Activated naive CD8-positive, alpha-beta T cell (primary cell): ENCODE measurements at regions not wholly inside any gene's neighbourhood (a gene's known extent, or its start where the extent isn't known, plus 50 kb on each side); places are given as distances from the start of the nearest gene placed in this dataset.
A peak's percentile ranks its signal among the peaks of the same experiment; 100 is the strongest.
"Not testable (repeated sequence)": the region's sequence is repeated elsewhere in the genome, so short reads cannot be mapped to it uniquely, and the experiment has no call there.

Experiments
- H3K27ac Mint-ChIP-seq: one replicate; pipeline ENCODE4 v1.8.0; 2021; ENCODE audit warnings: mixed read lengths
- H3K27me3 Mint-ChIP-seq: one replicate; pipeline ENCODE4 v1.8.0; 2021; ENCODE audit warnings: mixed read lengths
- H3K36me3 Mint-ChIP-seq: one replicate; pipeline ENCODE4 v1.8.0; 2021; ENCODE audit warnings: mixed read lengths
- H3K4me1 Mint-ChIP-seq: one replicate; pipeline ENCODE4 v1.8.0; 2021; ENCODE audit warnings: low read depth, mixed read lengths
- H3K4me3 Mint-ChIP-seq: one replicate; pipeline ENCODE4 v1.8.0; 2021; ENCODE audit warnings: mild to moderate bottlenecking, mixed read lengths
- H3K9me3 Mint-ChIP-seq: one replicate; pipeline ENCODE4 v1.8.0; 2021; ENCODE audit warnings: low read depth, mixed read lengths

GRCh38 chr21:25459993-25460392 lies 147.3 kb downstream of the MRPL39 start:
- peaks cover 80% of the 10 kb centered on the region for H3K4me1 Mint-ChIP-seq

GRCh38 chr21:25459365-25459764 lies 147.9 kb downstream of the MRPL39 start:
- Mint-ChIP-seq H3K36me3 (peaks cover 9% of the 10 kb centered on the region), H3K27ac (peak overlapping the region; percentile 99), H3K4me3 (peak overlapping the region; percentile 79), H3K9me3 (peaks cover 9% of the 10 kb centered on the region), H3K4me1 (peaks cover 80% of the 10 kb centered on the region), H3K27me3 (no peaks in the 10 kb centered on the region)

More at GRCh38 chr21:25459993-25460392, 147.3 kb downstream of the MRPL39 start:
- peaks cover 11% of the 10 kb centered on the region for H3K36me3 Mint-ChIP-seq
- H3K9me3 Mint-ChIP-seq = peaks cover 7% of the 10 kb centered on the region
- H3K27ac Mint-ChIP-seq = peak overlapping the region; percentile 99
- H3K27me3 Mint-ChIP-seq = no peaks in the 10 kb centered on the region
- peak overlapping the region; percentile 79 for H3K4me3 Mint-ChIP-seq

GRCh38 chr21:25458484-25458883 lies 148.8 kb downstream of the MRPL39 start:
- peaks cover 12% of the 10 kb centered on the region for H3K36me3 Mint-ChIP-seq
- peaks cover 80% of the 10 kb centered on the region for H3K4me1 Mint-ChIP-seq
- no peaks in the 10 kb centered on the region for H3K27me3 Mint-ChIP-seq
- H3K9me3 Mint-ChIP-seq = peaks cover 13% of the 10 kb centered on the region
- H3K27ac Mint-ChIP-seq = peak overlapping the region; percentile 99
- peak overlapping the region; percentile 66 for H3K4me3 Mint-ChIP-seq

GRCh38 chr21:25457946-25458345 lies 149.3 kb downstream of the MRPL39 start:
- Mint-ChIP-seq H3K4me1 (peaks cover 80% of the 10 kb centered on the region), H3K4me3 (no peak overlapping the region), H3K27ac (peak overlapping the region; percentile 90), H3K36me3 (peaks cover 11% of the 10 kb centered on the region), H3K27me3 (no peaks in the 10 kb centered on the region), H3K9me3 (peaks cover 13% of the 10 kb centered on the region)

GRCh38 chr21:25457411-25457810 lies 149.9 kb downstream of the MRPL39 start:
- peak overlapping the region; percentile 96 for H3K27ac Mint-ChIP-seq
- H3K9me3 Mint-ChIP-seq = peaks cover 10% of the 10 kb centered on the region
- no peaks in the 10 kb centered on the region for H3K27me3 Mint-ChIP-seq
- H3K4me3 Mint-ChIP-seq = peak overlapping the region; percentile 82
- peaks cover 76% of the 10 kb centered on the region for H3K4me1 Mint-ChIP-seq
- H3K36me3 Mint-ChIP-seq = peaks cover 11% of the 10 kb centered on the region

GRCh38 chr21:25456672-25457071 lies 150.6 kb downstream of the MRPL39 start:
- Mint-ChIP-seq H3K27me3 (no peaks in the 10 kb centered on the region), H3K9me3 (peaks cover 9% of the 10 kb centered on the region), H3K36me3 (peaks cover 11% of the 10 kb centered on the region), H3K27ac (peak overlapping the region; percentile 99), H3K4me1 (peaks cover 75% of the 10 kb centered on the region), H3K4me3 (peak overlapping the region; percentile 82)

GRCh38 chr21:25453524-25453923 lies 153.8 kb downstream of the MRPL39 start:
- Mint-ChIP-seq H3K4me3 (no peak overlapping the region), H3K27ac (peak overlapping the region; percentile 99), H3K4me1 (peaks cover 61% of the 10 kb centered on the region), H3K36me3 (peaks cover 17% of the 10 kb centered on the region), H3K27me3 (no peaks in the 10 kb centered on the region), H3K9me3 (peaks cover 6% of the 10 kb centered on the region)

GRCh38 chr21:25449950-25450349 lies 157.3 kb downstream of the MRPL39 start:
- H3K36me3 Mint-ChIP-seq = peaks cover 17% of the 10 kb centered on the region

GRCh38 chr21:25441835-25442234 lies 165.4 kb downstream of the MRPL39 start:
- Mint-ChIP-seq H3K4me1 (peaks cover 2% of the 10 kb centered on the region), H3K9me3 (no peaks in the 10 kb centered on the region), H3K27ac (no peak overlapping the region), H3K27me3 (no peaks in the 10 kb centered on the region), H3K4me3 (no peak overlapping the region), H3K36me3 (no peaks in the 10 kb centered on the region)

More at GRCh38 chr21:25449950-25450349, 157.3 kb downstream of the MRPL39 start:
- peaks cover 38% of the 10 kb centered on the region for H3K4me1 Mint-ChIP-seq
- H3K4me3 Mint-ChIP-seq = no peak overlapping the region
- peaks cover 6% of the 10 kb centered on the region for H3K9me3 Mint-ChIP-seq
- H3K27ac Mint-ChIP-seq = no peak overlapping the region
- no peaks in the 10 kb centered on the region for H3K27me3 Mint-ChIP-seq

- not testable (repeated sequence) for H3K27me3 Mint-ChIP-seq, H3K4me1 Mint-ChIP-seq, H3K36me3 Mint-ChIP-seq, H3K9me3 Mint-ChIP-seq, H3K27ac Mint-ChIP-seq, H3K4me3 Mint-ChIP-seq
Measured at GRCh38 chr21:25437465-25437864, 169.8 kb downstream of the MRPL39 start.

- peaks cover 54% of the 10 kb centered on the region for H3K4me1 Mint-ChIP-seq
- peak overlapping the region; percentile 70 for H3K4me3 Mint-ChIP-seq
Measured at GRCh38 chr21:25428537-25428936, 178.7 kb downstream of the MRPL39 start.

GRCh38 chr21:25427828-25428227 lies 179.5 kb downstream of the MRPL39 start:
- H3K27me3 Mint-ChIP-seq = no peaks in the 10 kb centered on the region
- peak overlapping the region; percentile 70 for H3K4me3 Mint-ChIP-seq
- peak overlapping the region; percentile 93 for H3K27ac Mint-ChIP-seq
- peaks cover 5% of the 10 kb centered on the region for H3K36me3 Mint-ChIP-seq
- peaks cover 56% of the 10 kb centered on the region for H3K4me1 Mint-ChIP-seq
- H3K9me3 Mint-ChIP-seq = peaks cover 3% of the 10 kb centered on the region

More at GRCh38 chr21:25428537-25428936, 178.7 kb downstream of the MRPL39 start:
- H3K9me3 Mint-ChIP-seq = peaks cover 3% of the 10 kb centered on the region
- peaks cover 5% of the 10 kb centered on the region for H3K36me3 Mint-ChIP-seq
- peak overlapping the region; percentile 93 for H3K27ac Mint-ChIP-seq
- H3K27me3 Mint-ChIP-seq = no peaks in the 10 kb centered on the region

- no peaks in the 10 kb centered on the region for H3K27me3 Mint-ChIP-seq
- H3K36me3 Mint-ChIP-seq = peaks cover 2% of the 10 kb centered on the region
- H3K4me1 Mint-ChIP-seq = peaks cover 61% of the 10 kb centered on the region
- peaks cover 3% of the 10 kb centered on the region for H3K9me3 Mint-ChIP-seq
- no peak overlapping the region for H3K4me3 Mint-ChIP-seq
- H3K27ac Mint-ChIP-seq = peak overlapping the region; percentile 10
Measured at GRCh38 chr21:25426580-25426979, 180.7 kb downstream of the MRPL39 start.

GRCh38 chr21:25425156-25425555 lies 182.1 kb downstream of the MRPL39 start:
- Mint-ChIP-seq H3K4me3 (peak overlapping the region; percentile 71), H3K27me3 (no peaks in the 10 kb centered on the region), H3K27ac (peak overlapping the region; percentile 76), H3K36me3 (peaks cover 5% of the 10 kb centered on the region), H3K4me1 (peaks cover 74% of the 10 kb centered on the region), H3K9me3 (peaks cover 3% of the 10 kb centered on the region)

GRCh38 chr21:25424634-25425033 lies 182.6 kb downstream of the MRPL39 start:
- H3K27ac Mint-ChIP-seq = peak overlapping the region; percentile 76
- peaks cover 3% of the 10 kb centered on the region for H3K36me3 Mint-ChIP-seq
- peaks cover 3% of the 10 kb centered on the region for H3K9me3 Mint-ChIP-seq
- peaks cover 74% of the 10 kb centered on the region for H3K4me1 Mint-ChIP-seq
- no peaks in the 10 kb centered on the region for H3K27me3 Mint-ChIP-seq
- H3K4me3 Mint-ChIP-seq = peak overlapping the region; percentile 71

- peaks cover 3% of the 10 kb centered on the region for H3K36me3 Mint-ChIP-seq
- no peaks in the 10 kb centered on the region for H3K27me3 Mint-ChIP-seq
- peaks cover 71% of the 10 kb centered on the region for H3K4me1 Mint-ChIP-seq
- H3K27ac Mint-ChIP-seq = peak overlapping the region; percentile 76
- peaks cover 3% of the 10 kb centered on the region for H3K9me3 Mint-ChIP-seq
- H3K4me3 Mint-ChIP-seq = peak overlapping the region; percentile 61
Measured at GRCh38 chr21:25424048-25424447, 183.2 kb downstream of the MRPL39 start.
